Liver (tissue), 7 donors: ENCODE measurements at regions not wholly inside any gene's neighbourhood (a gene's known extent, or its start where the extent isn't known, plus 50 kb on each side); places are given as distances from the start of the nearest gene placed in this dataset.

Source experiments
- DNase-seq: peaks from one replicate; pipeline ENCODE4 v3.0.0-alpha.2; 2017; ENCODE audit warnings: low spot score
- H3K27ac ChIP-seq, 2 donors: one replicate each; pipeline ENCODE4 v1.7.0; 2013; ENCODE audit warnings: inconsistent platforms in 2 of 2, low read length in 2 of 2, control low read depth in 1 of 2, low read depth in 1 of 2, mild to moderate bottlenecking in 1 of 2
- H3K27me3 ChIP-seq, 4 donors: one replicate each; pipeline versions ENCODE4 v1.6.1 to v1.7.0; 2013; ENCODE audit warnings: low read length in 3 of 4, inconsistent platforms in 1 of 4, mild to moderate bottlenecking in 1 of 4, moderate library complexity in 1 of 4; ENCODE audit not compliant: control insufficient read depth in 4 of 4, insufficient read depth in 4 of 4
- H3K36me3 ChIP-seq, 4 donors: one replicate each; pipeline versions ENCODE4 v1.6.1 to v1.7.0; 2013; ENCODE audit warnings: low read length in 3 of 4, mild to moderate bottlenecking in 3 of 4, low read depth in 1 of 4, moderate library complexity in 1 of 4; ENCODE audit not compliant: control insufficient read depth in 4 of 4, insufficient read depth in 3 of 4
- H3K4me1 ChIP-seq, 4 donors: one replicate each; pipeline versions ENCODE4 v1.6.1 to v1.7.0; 2013; ENCODE audit warnings: low read length in 3 of 4, mild to moderate bottlenecking in 3 of 4, moderate library complexity in 1 of 4; ENCODE audit not compliant: control insufficient read depth in 4 of 4, insufficient read depth in 4 of 4
- H3K4me3 ChIP-seq, 3 donors: one replicate each; pipeline versions ENCODE4 v1.6.1 to v1.7.0; 2013; ENCODE audit warnings: low read length in 3 of 3, control low read depth in 1 of 3, low read depth in 1 of 3, mild to moderate bottlenecking in 1 of 3
- H3K9ac ChIP-seq, 2 donors: one replicate each; pipeline ENCODE4 v1.7.0; 2013; ENCODE audit warnings: low read length in 2 of 2, mild to moderate bottlenecking in 2 of 2, moderate library complexity in 2 of 2, control low read depth in 1 of 2, low read depth in 1 of 2
- H3K9me3 ChIP-seq, 4 donors: one replicate each; pipeline versions ENCODE4 v1.6.1 to v1.7.0; 2013; ENCODE audit warnings: low read length in 3 of 4; ENCODE audit not compliant: control insufficient read depth in 4 of 4
- FOXA1 ChIP-seq: IDR thresholded peaks from 2 replicates; pipeline ENCODE4 v1.6.1; 2016; ENCODE audit warnings: antibody characterized with exemption
- GABPA ChIP-seq, 2 donors: IDR thresholded peaks in 1 of 2; conservative IDR thresholded peaks in 1 of 2; 2 replicates each; pipeline ENCODE4 v1.6.1; 2016; ENCODE audit warnings: antibody characterized with exemption in 2 of 2, mild to moderate bottlenecking in 1 of 2, moderate library complexity in 1 of 2
- HNF4A ChIP-seq, 2 donors: conservative IDR thresholded peaks; 2 replicates each; pipeline ENCODE4 v1.6.1; 2016; ENCODE audit warnings: antibody characterized with exemption in 2 of 2, mild to moderate bottlenecking in 2 of 2
- HNF4G ChIP-seq: IDR thresholded peaks from 2 replicates; pipeline ENCODE4 v1.6.1; 2016; ENCODE audit warnings: antibody characterized with exemption
- JUND ChIP-seq, 2 donors: IDR thresholded peaks; 2 replicates each; pipeline ENCODE4 v1.6.1; 2016; ENCODE audit warnings: antibody characterized with exemption in 2 of 2
- NR2F2 ChIP-seq: IDR thresholded peaks from 2 replicates; pipeline ENCODE4 v1.6.1; 2016; ENCODE audit warnings: antibody characterized with exemption
- RAD21 ChIP-seq, 2 donors: IDR thresholded peaks; 2 replicates each; pipeline ENCODE4 v1.6.1; 2016; ENCODE audit warnings: antibody characterized with exemption in 2 of 2, mild to moderate bottlenecking in 2 of 2
- REST ChIP-seq: IDR thresholded peaks from 2 replicates; pipeline ENCODE4 v1.6.1; 2016; ENCODE audit warnings: antibody characterized with exemption, mild to moderate bottlenecking
- RXRA ChIP-seq, 2 donors: IDR thresholded peaks; 2 replicates each; pipeline ENCODE4 v1.6.1; 2017 to 2018; ENCODE audit warnings: antibody characterized with exemption in 2 of 2, mild to moderate bottlenecking in 1 of 2
- SP1 ChIP-seq: IDR thresholded peaks from 2 replicates; pipeline ENCODE4 v1.6.1; 2018; ENCODE audit warnings: antibody characterized with exemption, mild to moderate bottlenecking
- TAF1 ChIP-seq: conservative IDR thresholded peaks from 2 replicates; pipeline ENCODE4 v1.6.1; 2016; ENCODE audit warnings: antibody characterized with exemption, mild to moderate bottlenecking
- YY1 ChIP-seq: IDR thresholded peaks from 2 replicates; pipeline ENCODE4 v1.6.1; 2016; ENCODE audit warnings: antibody characterized with exemption, mild to moderate bottlenecking
- ZBTB33 ChIP-seq: IDR thresholded peaks from 2 replicates; pipeline ENCODE4 v1.6.1; 2016; ENCODE audit warnings: antibody characterized with exemption
- WGBS: extraction: QIAGEN DNeasy Blood & Tissue Kit; methylation state at CpG from one replicate; pipeline ENCODE4 v1.1.7; 2013; 5-methylcytosine and 5-hydroxymethylcytosine counted together
- donor health status: healthy.
- donor health status: healthy.
- donor health status: healthy.
- donor health status: healthy.

GRCh38 chr16:85486256-85486915 is 126.7 kb upstream of the GSE1 start:
- whole genome bisulfite sequencing: 89% methylated on average over 33 of the region's 33 CpGs
- no peaks in the 10 kb centered on the region for H3K36me3 ChIP-seq
- DNase-seq: no peak
- H3K4me1 ChIP-seq: peaks cover 0 to 6% (median 2%) of the 10 kb centered on the region in 4 donors
- TF ChIP-seq SP1: no peak
- TF ChIP-seq TAF1: no peak
- TF ChIP-seq HNF4A (conservative IDR thresholded peaks at IDR 0.05): no peak
- no peak for TF ChIP-seq FOXA1
- TF ChIP-seq RXRA (IDR thresholded peaks at IDR 0.05): no peak
- TF ChIP-seq ZBTB33: no peak
- no peak for TF ChIP-seq GABPA (IDR thresholded peaks at IDR 0.05 in 1 of 2, conservative IDR thresholded peaks at IDR 0.05 in 1 of 2)
- TF ChIP-seq RAD21 (IDR thresholded peaks at IDR 0.05): no peak
- TF ChIP-seq NR2F2: no peak
- no peak for TF ChIP-seq REST
- TF ChIP-seq HNF4G: no peak
- TF ChIP-seq YY1: no peak
- TF ChIP-seq JUND (IDR thresholded peaks at IDR 0.05): no peak
- H3K4me3 ChIP-seq: no peak overlapping the region
- H3K9me3 ChIP-seq: no peaks in the 10 kb centered on the region
- no peaks in the 10 kb centered on the region for H3K27me3 ChIP-seq
- no peak overlapping the region for H3K27ac ChIP-seq
- H3K9ac ChIP-seq: no peak overlapping the region

GRCh38 chr16:85488414-85488813 is 124.7 kb upstream of the GSE1 start:
- 87% methylated on average over 8 of the region's 8 CpGs for WGBS
- TF ChIP-seq RXRA (IDR thresholded peaks at IDR 0.05): no peak
- TF ChIP-seq HNF4G: no peak
- H3K36me3 ChIP-seq: no peaks in the 10 kb centered on the region
- H3K27me3 ChIP-seq: no peaks in the 10 kb centered on the region
- no peak overlapping the region for H3K27ac ChIP-seq
- no peaks in the 10 kb centered on the region for H3K9me3 ChIP-seq
- H3K9ac ChIP-seq: no peak overlapping the region
- DNase-seq: no peak
- no peak overlapping the region for H3K4me3 ChIP-seq
- H3K4me1 ChIP-seq: peaks cover 3 to 21% (median 11%) of the 10 kb centered on the region in 4 donors
